ENCODE measurements at regions not wholly inside any gene's neighbourhood (a gene's known extent, or its start where the extent isn't known, plus 50 kb on each side); places are given as distances from the start of the nearest gene placed in this dataset.
A peak's percentile ranks its signal among the peaks of the same experiment; 100 is the strongest.

DNA sequence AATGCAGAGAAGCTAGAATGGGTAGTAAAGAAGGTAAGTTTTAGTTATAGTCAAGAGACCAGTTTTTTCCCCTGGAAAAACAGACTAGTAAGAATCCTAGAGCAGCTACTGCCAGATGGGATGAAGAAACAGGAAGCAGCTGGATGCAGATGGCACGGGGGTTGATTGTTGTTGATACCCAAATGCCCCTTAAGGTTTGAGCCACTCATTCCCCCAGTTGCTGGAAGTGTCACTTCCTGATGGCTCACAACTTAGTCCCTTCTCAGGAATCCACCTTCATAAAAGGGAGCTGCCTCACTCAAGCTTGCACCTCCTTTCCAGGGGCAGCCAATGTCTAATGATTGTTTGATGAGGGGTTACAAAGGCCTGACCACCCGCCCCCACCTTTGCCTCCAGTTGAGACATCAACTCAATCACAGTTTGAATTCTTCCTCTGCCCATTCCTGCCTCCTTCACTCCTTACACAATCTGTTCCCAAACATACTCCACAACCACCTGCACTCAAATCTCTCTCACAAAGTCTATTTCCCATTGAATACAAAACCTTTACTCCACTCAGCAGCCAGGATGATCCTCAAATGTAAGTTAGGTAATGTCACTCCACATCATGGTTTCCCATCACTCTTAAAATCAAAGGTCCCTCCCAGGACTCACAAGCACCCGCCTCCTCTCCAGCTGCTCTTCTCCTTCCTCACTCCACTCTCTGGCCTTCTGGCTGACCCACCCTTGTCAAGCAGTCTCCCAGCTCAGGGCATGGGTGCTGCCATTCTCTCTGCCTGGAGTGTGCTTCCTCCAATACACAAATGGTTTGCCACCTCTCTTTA, 450.1 kb upstream of the THBS1 start:
- intact Hi-C loops (cut with micrococcal nuclease): loop anchor here (1.0 kb wide), 1 partner anchor 100 kb away; no protein-coding TSS in a partner anchor
- ChIA-PET POLR2A (interaction anchor here (0.7 to 7.5 kb wide), 13 partner anchors 10 to 460 kb away, joined by 3 to 118 read pairs (median 5); partner anchors contain the start of gene THBS1), CTCF (interaction anchor here (0.6 to 4.1 kb wide), 10 partner anchors 9 to 626 kb away, joined by 3 to 20 read pairs (median 6); partner anchors contain the start of gene THBS1)
- dilution Hi-C loops (cut with MboI; ENCODE audit: extremely low pct_ligation_motif_present, low sequenced_read_pairs): loop anchor here (10.0 to 25.0 kb wide), 2 partner anchors 236 to 293 kb away; no protein-coding TSS in a partner anchor
- Histone ChIP-seq H3K4me1 (ENCODE audit: control insufficient read depth, extremely low read depth, insufficient read depth, low read length) (peaks cover 68% of the 10 kb centered on the region), H4K20me1 (replicated peaks; ENCODE audit: control insufficient read depth, extremely low read depth, insufficient read depth, low read length) (no peaks in the 10 kb centered on the region), H3K27me3 (ENCODE audit: control insufficient read depth in 2 of 2, insufficient read depth in 2 of 2, low read length in 2 of 2) (no peaks in the 10 kb centered on the region), H3K9ac (replicated peaks; ENCODE audit: extremely low read depth, insufficient read depth, low read length) (peak overlapping the region; percentile 62), H3K9me1 (replicated peaks; ENCODE audit: control insufficient read depth, extremely low read depth, insufficient read depth, low read length) (no peaks in the 10 kb centered on the region), H3K36me3 (ENCODE audit: control insufficient read depth in 2 of 2, extremely low read depth in 1 of 2, insufficient read depth in 2 of 2, low read length in 2 of 2) (no peaks in the 10 kb centered on the region), H3K4me2 (ENCODE audit: insufficient read depth, low read length) (peak overlapping the region; percentile 5), H3K27ac (ENCODE audit: insufficient read depth, low read depth, low read length) (peak overlapping the region; percentile 97), H3K9me3 (replicated peaks; ENCODE audit: control insufficient read depth, insufficient read depth, low read length) (no peaks in the 10 kb centered on the region), H3K79me2 (ENCODE audit: control insufficient read depth, insufficient read depth, low read length) (no peaks in the 10 kb centered on the region), H2AFZ (ENCODE audit: low read depth, low read length) (no peak overlapping the region), H3K4me3 (replicated peaks in 1 of 3; ENCODE audit: insufficient read depth in 1 of 3, low read depth in 1 of 3, low read length in 3 of 3) (no peak overlapping the region)
- peak; percentile 83 for FAIRE-seq
- BruUV-seq (replicated peaks): TSS peak; percentile 92
- DNase-seq (ENCODE audit: low read depth, low spot score): peak; percentile 94
- TF ChIP-seq JUN (IDR thresholded peaks at IDR 0.05; ENCODE audit: borderline replicate concordance, insufficient read depth, insufficient read length, low read depth) (peak; percentile 78), POLR2AphosphoS5 (IDR thresholded peaks at IDR 0.05; ENCODE audit: insufficient read depth, low read depth, low read length) (peak; percentile 93), POLR2A (IDR thresholded peaks at IDR 0.05; ENCODE audit: low read depth, low read length) (peak; percentile 98), CTCF (IDR thresholded peaks at IDR 0.05; ENCODE audit: extremely low read depth in 1 of 2, insufficient read depth in 1 of 2, low read depth in 1 of 2, low read length in 2 of 2) (no peak), MYC (IDR thresholded peaks at IDR 0.05; ENCODE audit: low read depth, low read length) (no peak), FOS (IDR thresholded peaks at IDR 0.05; ENCODE audit: borderline replicate concordance, insufficient read depth, low read length) (peak; percentile 87), GATA2 (IDR thresholded peaks at IDR 0.05; ENCODE audit: insufficient read depth, insufficient read length, low read depth, low read length) (peak; percentile 90)
- TF ChIP-seq, protein P1, sequence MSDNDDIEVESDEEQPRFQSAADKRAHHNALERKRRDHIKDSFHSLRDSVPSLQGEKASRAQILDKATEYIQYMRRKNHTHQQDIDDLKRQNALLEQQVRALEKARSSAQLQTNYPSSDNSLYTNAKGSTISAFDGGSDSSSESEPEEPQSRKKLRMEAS (IDR thresholded peaks at IDR 0.05; ENCODE audit: insufficient read depth, insufficient read length): no peak

Data from endothelial cell of umbilical vein (primary cell).